Neuronal stem cell (in vitro differentiated cells): ENCODE measurements at regions not wholly inside any gene's neighbourhood (a gene's known extent, or its start where the extent isn't known, plus 50 kb on each side); places are given as distances from the start of the nearest gene placed in this dataset.

Experiments used
- DNase-seq: peaks from one replicate; pipeline ENCODE4 v3.0.0-alpha.2; 2013; ENCODE audit warnings: low spot score
- H2AFZ ChIP-seq: one replicate; pipeline ENCODE4 v1.6.1; 2013; ENCODE audit warnings: mild to moderate bottlenecking, low read length, inconsistent platforms
- H2AK5ac ChIP-seq: 2 replicates; pipeline ENCODE4 v1.6.1; 2013; ENCODE audit warnings: low read depth, mild to moderate bottlenecking, inconsistent platforms, low read length, moderate library complexity, mixed read lengths
- H2BK120ac ChIP-seq: 2 replicates; pipeline ENCODE4 v1.6.1; 2013; ENCODE audit warnings: low read depth, mild to moderate bottlenecking, inconsistent platforms, low read length, moderate library complexity, mixed read lengths
- H2BK12ac ChIP-seq: one replicate; pipeline ENCODE4 v1.6.1; 2013; ENCODE audit warnings: low read length, inconsistent platforms
- H2BK15ac ChIP-seq: 2 replicates; pipeline ENCODE4 v1.6.1; 2013; ENCODE audit warnings: mild to moderate bottlenecking, low read length, inconsistent platforms, mixed read lengths
- H2BK5ac ChIP-seq: one replicate; pipeline ENCODE4 v1.6.1; 2013; ENCODE audit warnings: inconsistent platforms, mild to moderate bottlenecking, low read length, moderate library complexity
- H3K14ac ChIP-seq: one replicate; pipeline ENCODE4 v1.6.1; 2013; ENCODE audit warnings: low read length, inconsistent platforms
- H3K18ac ChIP-seq: 2 replicates; pipeline ENCODE4 v1.6.1; 2013; ENCODE audit warnings: low read length, inconsistent platforms
- H3K23ac ChIP-seq: 2 replicates; pipeline ENCODE4 v1.6.1; 2013; ENCODE audit warnings: low read depth, mild to moderate bottlenecking, mixed read lengths, low read length, inconsistent platforms; ENCODE audit not compliant: poor library complexity
- H3K27ac ChIP-seq: replicated peaks from 3 replicates; pipeline ENCODE4 v1.5.1; 2013; ENCODE audit warnings: low read length, inconsistent platforms
- H3K27me3 ChIP-seq, 3 experiments: 2 replicates each; pipeline ENCODE4 v1.6.1; 2013; ENCODE audit warnings: low read length in 3 of 3, mild to moderate bottlenecking in 2 of 3, inconsistent platforms in 1 of 3, low read depth in 1 of 3, mixed read lengths in 1 of 3, moderate library complexity in 1 of 3; ENCODE audit not compliant: control insufficient read depth in 3 of 3, insufficient read depth in 3 of 3
- H3K36me3 ChIP-seq, 2 donors: replicated peaks in 1 of 2; 2 replicates each; pipeline ENCODE4 v1.6.1; 2013; ENCODE audit warnings: low read length in 2 of 2; ENCODE audit not compliant: control insufficient read depth in 2 of 2, insufficient read depth in 2 of 2
- H3K4ac ChIP-seq: 2 replicates; pipeline ENCODE4 v1.6.1; 2013; ENCODE audit warnings: inconsistent platforms, mild to moderate bottlenecking, low read length, moderate library complexity
- H3K4me1 ChIP-seq, 2 donors: 1 replicate in 1 of 2; 2 replicates in 1 of 2; pipeline ENCODE4 v1.6.1; 2013; ENCODE audit warnings: low read length in 2 of 2, low read depth in 1 of 2; ENCODE audit not compliant: control insufficient read depth in 2 of 2, insufficient read depth in 1 of 2
- H3K4me2 ChIP-seq: one replicate; pipeline ENCODE4 v1.6.1; 2013; ENCODE audit warnings: mild to moderate bottlenecking, low read length, inconsistent platforms; ENCODE audit not compliant: insufficient read depth, poor library complexity, severe bottlenecking
- H3K4me3 ChIP-seq, 2 donors: 2 replicates each; pipeline ENCODE4 v1.5.1; 2013; ENCODE audit warnings: low read length in 2 of 2, mild to moderate bottlenecking in 2 of 2, inconsistent platforms in 1 of 2, moderate library complexity in 1 of 2
- H3K79me1 ChIP-seq: one replicate; pipeline ENCODE4 v1.6.1; 2013; ENCODE audit warnings: low read depth, mild to moderate bottlenecking, inconsistent platforms, low read length, moderate library complexity
- H3K9ac ChIP-seq: one replicate; pipeline ENCODE4 v1.6.1; 2013; ENCODE audit warnings: mild to moderate bottlenecking, low read depth, low read length, inconsistent platforms; ENCODE audit not compliant: poor library complexity
- H3K9me3 ChIP-seq, 2 donors: replicated peaks in 1 of 2; 2 replicates each; pipeline versions ENCODE3 to v1.6.1; 2013; ENCODE audit warnings: low read length in 2 of 2, mild to moderate bottlenecking in 2 of 2, inconsistent platforms in 1 of 2, low read depth in 1 of 2, mixed read lengths in 1 of 2, moderate library complexity in 1 of 2; ENCODE audit not compliant: control insufficient read depth in 2 of 2, insufficient read depth in 1 of 2
- H4K8ac ChIP-seq: one replicate; pipeline ENCODE4 v1.6.1; 2013; ENCODE audit warnings: low read depth, mild to moderate bottlenecking, inconsistent platforms, low read length, moderate library complexity
- H4K91ac ChIP-seq: one replicate; pipeline ENCODE4 v1.6.1; 2013; ENCODE audit warnings: low read length, low read depth, mild to moderate bottlenecking, inconsistent platforms; ENCODE audit not compliant: poor library complexity
- WGBS, 2 donors: extraction: QIAGEN DNeasy Blood & Tissue Kit; methylation state at CpG; one replicate each; pipeline ENCODE4 v1.1.7; 2013; ENCODE audit warnings: missing lambda C conversion rate in 2 of 2, mixed read lengths in 1 of 2; ENCODE audit not compliant: insufficient read length in 2 of 2, insufficient replicate concordance in 1 of 2; ENCODE audit errors: extremely low coverage in 2 of 2; 5-methylcytosine and 5-hydroxymethylcytosine counted together

- Histone ChIP-seq H3K4me3 (no peak overlapping the region), H2BK120ac (no peak overlapping the region), H3K9me3 (no peaks in the 10 kb centered on the region), H3K27me3 (no peaks in the 10 kb centered on the region), H3K18ac (peak overlapping the region; percentile 76), H3K14ac (no peak overlapping the region), H2BK15ac (peak overlapping the region; percentile 13), H2AFZ (peak overlapping the region; percentile 79), H3K23ac (no peak overlapping the region), H4K8ac (no peak overlapping the region), H2AK5ac (peak overlapping the region; percentile 12), H3K27ac (no peak overlapping the region), H4K91ac (no peak overlapping the region), H3K4ac (no peak overlapping the region), H3K79me1 (no peaks in the 10 kb centered on the region), H2BK12ac (no peak overlapping the region), H3K36me3 (no peaks in the 10 kb centered on the region), H3K9ac (no peak overlapping the region), H2BK5ac (no peak overlapping the region), H3K4me2 (no peak overlapping the region), H3K4me1 (peaks cover 10 to 12% of the 10 kb centered on the region in 2 donors)
- DNase-seq: no peak
- WGBS, 2 donors: no CpG with 5 or more reads among the region's 19 CpGs
Measured at GRCh38 chr5:142408981-142409481, 84.2 kb upstream of the SPRY4 start.

DNA sequence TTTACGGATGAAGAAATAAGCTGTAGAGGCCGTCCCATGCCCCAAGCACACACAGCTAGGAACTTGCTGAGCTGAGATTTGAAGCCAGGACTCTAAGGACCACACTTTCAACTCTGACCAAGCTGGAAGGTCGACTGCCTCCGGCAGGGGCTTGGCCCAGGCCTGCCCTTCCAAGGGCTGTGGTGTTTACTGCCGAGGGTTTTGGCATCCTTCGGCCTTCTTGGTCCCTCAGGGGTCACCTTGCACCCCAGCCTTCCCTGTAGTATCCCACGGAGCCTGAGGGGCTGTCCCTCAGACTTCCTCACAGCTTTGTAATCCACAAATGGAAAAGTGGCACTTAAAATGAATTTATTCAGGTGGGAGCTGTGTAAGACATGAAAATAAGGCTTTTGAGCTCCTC, 83.7 kb upstream of the SPRY4 start:
- Histone ChIP-seq H3K27ac (no peak overlapping the region), H3K27me3 (no peaks in the 10 kb centered on the region), H2BK15ac (no peak overlapping the region), H4K8ac (no peak overlapping the region), H3K4me2 (no peak overlapping the region), H3K14ac (no peak overlapping the region), H2BK12ac (no peak overlapping the region), H2BK5ac (no peak overlapping the region), H2AK5ac (no peak overlapping the region), H4K91ac (no peak overlapping the region), H3K9ac (no peak overlapping the region), H3K79me1 (no peaks in the 10 kb centered on the region), H3K4ac (no peak overlapping the region), H3K4me1 (peaks cover 11 to 12% of the 10 kb centered on the region in 2 donors), H3K4me3 (no peak overlapping the region), H3K36me3 (no peaks in the 10 kb centered on the region), H2BK120ac (no peak overlapping the region), H2AFZ (peak overlapping the region; percentile 79), H3K18ac (peak overlapping the region; percentile 78), H3K9me3 (no peaks in the 10 kb centered on the region), H3K23ac (no peak overlapping the region)
- WGBS, 2 donors: no CpG with 5 or more reads among the region's 7 CpGs
- no peak for DNase-seq

- H3K27me3 ChIP-seq: no peaks in the 10 kb centered on the region
- H2BK120ac ChIP-seq: no peak overlapping the region
- no peaks in the 10 kb centered on the region for H3K79me1 ChIP-seq
- no peak overlapping the region for H3K4ac ChIP-seq
- H3K14ac ChIP-seq: no peak overlapping the region
- H3K23ac ChIP-seq: no peak overlapping the region
- H2BK5ac ChIP-seq: no peak overlapping the region
- no peaks in the 10 kb centered on the region for H3K36me3 ChIP-seq
- no CpG with 5 or more reads among the region's 6 CpGs for WGBS, 2 donors
- no peak overlapping the region for H3K18ac ChIP-seq
- H4K91ac ChIP-seq: no peak overlapping the region
- no peak for DNase-seq
- H3K27ac ChIP-seq: no peak overlapping the region
- no peaks in the 10 kb centered on the region for H3K9me3 ChIP-seq
- peaks cover 7 to 12% of the 10 kb centered on the region in 2 donors for H3K4me1 ChIP-seq
- H4K8ac ChIP-seq: no peak overlapping the region
- no peak overlapping the region for H2AK5ac ChIP-seq
- H3K4me2 ChIP-seq: no peak overlapping the region
- H3K4me3 ChIP-seq: no peak overlapping the region
- H2BK12ac ChIP-seq: no peak overlapping the region
- no peak overlapping the region for H3K9ac ChIP-seq
- H2BK15ac ChIP-seq: no peak overlapping the region
- H2AFZ ChIP-seq: no peak overlapping the region
Measured at GRCh38 chr5:142405814-142406395, 81.1 kb upstream of the SPRY4 start.

GRCh38 chr5:142405023-142405422, 80.2 kb upstream of the SPRY4 start:
- H3K18ac ChIP-seq: no peak overlapping the region
- no peak overlapping the region for H3K4ac ChIP-seq
- no peak overlapping the region for H4K8ac ChIP-seq
- H3K36me3 ChIP-seq: no peaks in the 10 kb centered on the region
- no peaks in the 10 kb centered on the region for H3K9me3 ChIP-seq
- H3K4me2 ChIP-seq: no peak overlapping the region
- no peak overlapping the region for H2BK12ac ChIP-seq
- H3K14ac ChIP-seq: no peak overlapping the region
- no peak overlapping the region for H2BK5ac ChIP-seq
- no peak overlapping the region for H4K91ac ChIP-seq
- no peak overlapping the region for H3K9ac ChIP-seq
- H3K4me3 ChIP-seq: no peak overlapping the region
- no peaks in the 10 kb centered on the region for H3K27me3 ChIP-seq
- no peaks in the 10 kb centered on the region for H3K79me1 ChIP-seq
- H2BK120ac ChIP-seq: no peak overlapping the region
- no peak overlapping the region for H3K27ac ChIP-seq
- DNase-seq: no peak
- WGBS, 2 donors: no CpG with 5 or more reads among the region's 6 CpGs
- H2BK15ac ChIP-seq: no peak overlapping the region
- no peak overlapping the region for H3K23ac ChIP-seq
- peaks cover 7 to 12% of the 10 kb centered on the region in 2 donors for H3K4me1 ChIP-seq
- H2AFZ ChIP-seq: no peak overlapping the region
- no peak overlapping the region for H2AK5ac ChIP-seq
